ENCODE measurements at regions not wholly inside any gene's neighbourhood (a gene's known extent, or its start where the extent isn't known, plus 50 kb on each side); places are given as distances from the start of the nearest gene placed in this dataset.

GRCh38 chr9:129347316-129348120 lies 169.5 kb upstream of the IER5L start:
- no peak for DNase-seq (ENCODE audit: low read depth)

GRCh38 chr9:129346046-129346445 lies 168.0 kb upstream of the IER5L start:
- DNase-seq (ENCODE audit: low read depth), result no peak

- no peak for DNase-seq (ENCODE audit: low read depth)
Measured at GRCh38 chr9:129344641-129345495, 166.8 kb upstream of the IER5L start.

DNA sequence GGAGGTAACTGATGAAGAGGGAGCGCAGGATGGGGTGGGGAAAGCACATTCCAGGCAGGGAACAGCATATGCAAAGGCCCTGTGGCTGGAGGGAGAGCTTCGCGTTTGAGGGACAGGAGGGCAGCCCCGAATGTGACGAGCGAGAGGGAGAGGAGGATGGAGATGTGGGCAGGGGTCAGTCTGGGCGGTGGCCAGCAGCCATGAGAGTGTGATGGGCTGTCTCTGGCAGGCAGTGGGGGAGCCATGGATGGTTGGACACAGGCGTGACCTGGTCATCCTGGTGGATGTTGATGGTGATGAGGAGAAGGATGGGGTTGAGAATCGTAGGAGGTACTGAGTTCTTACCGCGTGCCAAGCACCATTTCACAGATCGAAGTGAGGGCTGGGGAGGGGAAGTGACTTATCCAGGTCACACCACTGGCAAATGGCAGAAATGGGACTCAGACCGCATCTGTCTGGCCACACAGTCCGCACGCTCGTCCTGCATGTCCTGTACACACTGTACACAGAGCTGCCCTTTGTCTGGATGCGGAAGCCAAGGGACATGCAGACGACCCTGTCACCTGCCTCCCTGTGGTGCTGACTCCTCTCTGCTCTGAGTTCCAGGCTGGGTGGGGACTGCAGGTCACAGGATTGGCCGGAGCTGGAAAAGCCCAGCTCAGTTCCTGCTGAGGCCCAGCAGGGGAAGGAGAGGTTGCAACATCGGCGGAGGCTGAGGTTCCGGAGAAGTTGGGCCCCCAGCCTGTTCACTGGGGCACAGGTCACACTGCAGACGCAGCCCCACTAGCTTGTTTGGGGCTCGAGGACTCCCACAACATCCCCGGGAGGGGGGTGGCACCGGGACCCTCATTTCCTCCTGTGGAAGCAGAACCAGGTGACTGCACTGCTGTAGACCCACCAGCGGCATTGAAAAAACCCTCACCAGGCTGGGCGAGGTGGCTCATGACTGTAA lies 165.6 kb upstream of the IER5L start:
- DNase-seq (ENCODE audit: low read depth), result no peak

DNA sequence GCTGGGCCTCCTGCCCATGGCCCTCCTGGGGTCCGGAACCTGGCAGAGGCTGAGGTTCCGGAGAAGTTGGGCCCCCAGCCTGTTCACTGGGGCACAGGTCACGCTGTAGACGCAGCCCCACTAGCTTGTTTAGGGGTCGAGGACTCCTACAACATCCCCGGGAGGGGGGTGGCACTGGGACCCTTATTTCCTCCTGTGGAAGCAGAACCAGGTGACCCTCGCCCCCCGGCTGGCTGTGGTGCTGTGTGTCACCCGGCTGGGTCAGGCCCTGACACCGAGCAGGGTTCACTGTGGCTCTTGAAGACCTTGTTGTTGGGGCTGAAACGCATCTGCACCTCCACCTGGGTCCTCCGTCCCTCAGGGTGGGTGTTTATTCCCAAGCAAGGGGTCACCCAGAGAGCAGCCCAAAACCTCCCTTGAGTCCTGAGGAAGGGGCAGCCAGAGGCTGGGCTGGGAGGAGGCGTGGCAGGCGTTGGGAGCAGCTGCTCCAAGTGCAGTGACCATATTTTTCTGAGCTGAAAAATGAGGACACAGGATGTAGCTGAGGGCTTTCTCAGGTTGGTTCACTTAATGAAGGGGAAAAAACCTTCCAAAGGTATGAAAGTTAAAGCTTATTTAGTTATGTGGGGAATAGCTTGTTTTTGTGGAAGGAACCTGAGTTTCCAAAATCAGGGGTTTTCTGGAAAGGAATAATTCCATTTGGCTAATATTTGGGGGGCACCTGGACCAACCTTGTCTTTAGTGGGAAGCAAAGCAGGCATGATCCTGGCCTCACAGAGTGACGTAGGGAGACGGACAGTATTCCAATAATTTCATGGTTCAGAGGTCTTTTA lies 164.7 kb upstream of the IER5L start:
- DNase-seq (ENCODE audit: low read depth), result no peak

- no peak for DNase-seq (ENCODE audit: low read depth)
Measured at GRCh38 chr9:129341987-129342348, 163.9 kb upstream of the IER5L start.

DNA sequence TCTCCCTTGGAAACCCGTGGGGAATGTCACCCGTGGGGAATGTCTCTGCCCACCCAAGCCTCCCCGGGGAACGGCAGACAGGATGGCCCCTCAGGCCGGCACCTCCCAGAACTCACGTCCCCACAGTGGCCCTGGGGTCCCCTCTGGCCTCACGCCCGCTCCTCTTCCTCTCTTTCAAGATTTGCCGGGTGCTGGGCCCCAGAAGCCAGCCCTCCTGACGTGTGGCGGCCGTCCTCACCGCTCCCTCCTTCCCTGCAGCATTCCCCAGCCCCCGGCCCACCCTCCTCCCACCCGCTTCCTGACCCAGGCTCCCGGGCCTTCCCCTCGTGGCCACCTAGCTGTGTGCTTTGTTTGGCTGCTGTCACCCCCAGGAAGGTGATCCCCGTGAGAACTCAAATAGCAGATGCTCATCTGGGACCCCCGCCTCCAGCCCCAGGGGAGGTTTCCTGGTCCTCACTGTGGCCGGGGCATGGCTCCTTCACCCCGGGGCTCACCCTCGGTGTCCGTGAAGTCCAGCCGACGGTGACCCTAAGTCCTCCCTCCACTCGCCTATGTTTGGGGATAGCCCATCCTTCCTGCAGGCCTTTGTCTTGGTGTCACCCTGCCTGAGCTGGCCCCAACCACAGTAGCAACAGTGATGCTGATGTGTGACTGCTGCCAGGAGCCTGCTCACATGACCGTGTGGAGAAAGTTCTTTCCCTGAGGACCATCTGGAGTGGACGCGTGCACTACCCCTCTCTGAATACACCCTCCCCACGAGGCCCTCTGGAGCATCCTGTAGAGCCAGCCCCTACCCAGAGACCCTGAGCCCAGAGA lies 163.3 kb upstream of the IER5L start:
- DNase-seq (ENCODE audit: low read depth), result no peak

DNA sequence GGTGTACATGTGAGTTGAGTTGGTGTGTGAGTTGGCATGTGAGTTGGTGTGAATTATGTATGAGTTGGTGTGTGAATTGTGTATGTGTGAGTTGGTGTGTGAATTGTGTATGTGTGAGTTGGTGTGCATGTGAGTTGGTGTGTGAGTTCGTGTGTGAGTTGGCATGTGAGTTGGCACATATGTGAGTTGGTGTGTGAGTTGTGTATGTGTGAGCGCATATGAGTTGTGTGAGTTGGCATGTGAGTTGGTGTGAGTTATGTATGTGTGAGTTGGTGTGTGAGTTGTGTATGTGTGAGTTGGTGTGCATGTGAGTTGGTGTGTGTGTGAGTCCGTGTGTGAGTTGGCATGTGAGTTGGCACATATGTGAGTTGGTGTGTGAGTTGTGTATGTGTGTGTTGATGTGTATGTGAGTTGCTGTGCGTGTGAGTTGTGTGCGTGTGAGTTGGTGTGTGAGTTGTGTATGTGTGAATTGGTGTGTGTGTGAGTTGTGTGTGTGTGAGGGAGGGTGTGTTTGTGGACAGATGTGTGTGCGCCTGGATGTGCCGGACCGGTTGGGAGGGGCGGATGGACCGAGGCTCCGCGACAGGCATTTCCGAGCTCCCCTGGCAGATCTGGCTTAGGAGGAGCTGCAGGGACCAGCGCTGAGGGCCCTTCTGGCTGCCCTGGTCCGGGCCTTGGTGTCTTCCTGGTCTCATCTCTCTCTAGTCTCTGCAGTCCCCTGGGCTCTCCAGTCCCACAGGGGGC lies 162.5 kb upstream of the IER5L start:
- DNase-seq (ENCODE audit: low read depth), result no peak

DNA sequence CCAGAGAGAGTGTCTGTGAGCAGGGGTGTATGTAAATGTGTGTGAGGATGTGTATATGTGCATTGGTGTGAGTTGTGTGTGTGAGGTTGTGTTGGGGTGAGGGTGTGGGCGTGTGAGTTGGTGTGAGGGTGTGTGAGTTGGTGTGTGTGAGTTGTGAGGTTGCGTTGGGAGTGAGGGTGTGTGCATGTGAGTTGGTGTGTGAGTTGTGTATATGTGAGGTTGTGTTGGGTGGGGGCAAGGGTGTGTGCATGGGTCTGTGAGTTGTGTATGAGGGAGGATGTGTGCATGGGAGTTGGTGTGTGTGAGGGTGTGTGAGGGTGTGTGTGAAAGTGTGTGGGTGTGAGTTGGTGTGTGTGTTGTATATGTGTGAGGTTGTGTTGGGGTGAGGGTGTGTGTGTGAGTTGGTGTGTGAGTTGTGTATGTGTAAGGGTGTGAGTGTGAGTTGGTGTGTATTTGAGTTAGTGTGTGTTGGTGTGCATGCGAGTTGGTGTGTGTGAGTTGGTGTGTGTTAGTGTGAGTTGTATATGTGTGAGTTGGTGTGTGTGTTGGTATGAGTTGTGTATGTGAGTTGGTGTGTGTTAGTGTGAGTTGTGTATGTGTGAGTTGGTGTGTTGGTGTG lies 161.6 kb upstream of the IER5L start:
- no peak for DNase-seq (ENCODE audit: low read depth)

DNA sequence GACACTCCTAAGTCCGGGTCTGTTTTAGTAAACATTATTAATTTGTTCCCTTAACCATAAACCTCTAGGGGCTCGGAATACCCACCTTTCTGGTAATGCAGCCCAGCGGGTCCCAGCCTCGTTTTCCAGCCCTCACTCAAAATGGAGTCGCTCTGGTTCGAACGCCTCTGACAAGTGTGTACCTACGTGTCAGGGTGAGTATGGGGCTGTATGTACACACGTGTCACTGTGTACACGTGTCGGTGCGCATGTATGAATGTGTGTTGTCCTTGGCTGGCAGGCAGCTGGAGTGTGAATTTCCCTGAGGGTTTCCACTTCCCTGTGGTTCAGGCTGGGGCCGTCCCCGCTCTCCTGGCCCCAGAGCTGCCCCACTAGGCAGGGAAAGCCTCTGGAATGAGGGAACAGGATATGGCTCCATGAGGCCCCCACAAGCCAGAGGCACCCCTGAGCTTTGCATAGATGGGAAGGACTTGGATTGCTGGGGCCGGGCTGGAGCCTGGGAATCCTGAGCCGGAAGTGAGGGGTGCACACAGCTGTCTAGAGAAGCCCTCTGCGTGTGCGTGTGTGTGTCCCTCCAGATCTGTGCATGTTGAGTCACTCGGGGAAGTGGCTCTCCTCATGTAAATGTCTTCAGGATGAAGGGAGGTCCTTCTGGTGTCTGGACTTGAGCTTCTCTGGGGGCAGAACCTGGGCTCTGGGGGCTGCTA lies 160.8 kb upstream of the IER5L start:
- DNase-seq (ENCODE audit: low read depth), result peak; percentile 58

GRCh38 chr9:129337336-129338140 lies 159.5 kb upstream of the IER5L start:
- no peak for DNase-seq (ENCODE audit: low read depth)

DNA sequence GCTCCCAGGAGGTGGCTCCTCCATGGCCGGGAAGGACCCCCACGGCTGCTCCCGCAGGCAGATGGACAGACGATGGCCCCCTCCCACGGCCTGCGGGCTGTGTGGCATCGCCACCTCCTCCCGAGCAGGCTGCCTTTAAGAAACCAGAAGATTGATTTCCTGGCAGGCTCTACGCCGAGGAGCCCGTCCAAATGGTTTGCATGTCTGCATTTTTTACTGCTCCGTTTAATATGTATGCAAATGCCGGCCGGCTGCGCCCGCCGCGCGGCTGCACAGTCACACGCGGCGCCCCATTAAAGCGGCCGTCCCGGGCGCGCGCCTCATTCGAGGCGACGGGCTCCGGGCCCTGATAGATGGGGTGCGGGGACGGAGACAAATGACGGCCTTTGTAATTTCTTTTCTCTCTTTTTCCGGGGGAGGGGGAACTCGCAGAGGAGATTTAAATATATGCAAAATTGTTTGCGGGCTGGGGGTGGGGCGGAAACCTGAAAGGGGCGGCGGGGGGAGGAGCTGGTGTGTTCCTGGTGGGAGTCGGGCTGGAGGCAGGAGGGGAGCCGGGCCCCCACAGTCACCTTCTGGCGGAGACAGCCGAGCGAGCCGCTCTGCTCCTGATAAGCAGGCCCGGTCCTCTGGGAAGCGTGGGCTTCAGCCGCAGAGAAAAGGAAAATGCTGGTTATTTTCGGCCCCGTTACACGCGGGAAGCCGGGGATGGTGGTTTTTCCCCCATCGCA lies 158.7 kb upstream of the IER5L start:
- DNase-seq (ENCODE audit: low read depth), result no peak

DNA sequence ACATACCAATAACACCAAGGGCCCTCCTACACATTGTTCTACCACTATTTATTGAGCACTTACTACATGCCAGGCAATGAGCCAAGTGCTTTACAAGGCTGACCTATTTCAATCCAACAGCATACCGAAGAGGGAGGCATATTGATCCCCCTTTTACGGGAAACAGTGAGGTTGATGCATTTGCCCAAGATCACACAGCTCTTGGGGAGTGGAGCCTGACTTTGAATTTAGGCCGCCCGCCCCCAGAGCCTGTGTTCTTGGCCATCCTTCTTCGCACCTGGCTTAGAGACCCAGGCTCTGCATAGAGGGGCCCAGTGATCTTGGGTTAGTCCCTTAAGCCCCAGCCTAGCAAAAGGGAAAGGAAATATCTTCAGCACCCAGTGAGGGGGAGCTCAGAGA lies 158.1 kb upstream of the IER5L start:
- no peak for DNase-seq (ENCODE audit: low read depth)

DNA sequence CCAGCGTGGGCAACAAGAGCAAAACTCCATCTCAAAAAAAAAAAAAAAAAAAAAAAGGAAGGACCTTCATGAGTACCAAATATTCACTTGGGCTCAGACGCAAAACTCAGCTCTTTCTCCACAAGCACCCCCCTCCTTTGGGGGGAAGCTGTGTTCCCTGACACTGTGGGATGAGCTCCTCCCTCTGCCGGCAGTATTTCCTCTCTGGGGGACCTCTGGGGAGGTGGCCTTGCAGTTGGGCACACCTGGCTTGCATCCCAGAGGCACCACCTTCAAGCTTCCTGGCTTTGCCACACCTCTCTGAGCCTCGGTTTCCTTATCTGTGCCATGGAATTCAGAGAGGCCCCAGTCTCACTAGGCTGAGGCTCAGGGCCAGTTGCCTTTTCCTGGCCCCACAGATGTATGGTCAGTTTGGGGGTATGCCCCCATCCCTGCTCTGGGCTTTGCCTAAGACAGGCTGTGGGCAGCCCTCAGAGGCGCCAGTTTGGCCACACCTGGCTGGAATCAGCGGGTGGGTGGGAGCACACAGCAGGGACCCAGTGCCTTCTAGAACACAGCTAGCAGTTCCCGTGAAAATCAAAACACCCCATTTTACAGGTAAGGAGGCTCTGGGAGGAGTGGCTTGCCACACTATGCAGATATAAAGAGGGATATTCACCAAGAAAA lies 157.5 kb upstream of the IER5L start:
- DNase-seq (ENCODE audit: low read depth), result no peak

DNA sequence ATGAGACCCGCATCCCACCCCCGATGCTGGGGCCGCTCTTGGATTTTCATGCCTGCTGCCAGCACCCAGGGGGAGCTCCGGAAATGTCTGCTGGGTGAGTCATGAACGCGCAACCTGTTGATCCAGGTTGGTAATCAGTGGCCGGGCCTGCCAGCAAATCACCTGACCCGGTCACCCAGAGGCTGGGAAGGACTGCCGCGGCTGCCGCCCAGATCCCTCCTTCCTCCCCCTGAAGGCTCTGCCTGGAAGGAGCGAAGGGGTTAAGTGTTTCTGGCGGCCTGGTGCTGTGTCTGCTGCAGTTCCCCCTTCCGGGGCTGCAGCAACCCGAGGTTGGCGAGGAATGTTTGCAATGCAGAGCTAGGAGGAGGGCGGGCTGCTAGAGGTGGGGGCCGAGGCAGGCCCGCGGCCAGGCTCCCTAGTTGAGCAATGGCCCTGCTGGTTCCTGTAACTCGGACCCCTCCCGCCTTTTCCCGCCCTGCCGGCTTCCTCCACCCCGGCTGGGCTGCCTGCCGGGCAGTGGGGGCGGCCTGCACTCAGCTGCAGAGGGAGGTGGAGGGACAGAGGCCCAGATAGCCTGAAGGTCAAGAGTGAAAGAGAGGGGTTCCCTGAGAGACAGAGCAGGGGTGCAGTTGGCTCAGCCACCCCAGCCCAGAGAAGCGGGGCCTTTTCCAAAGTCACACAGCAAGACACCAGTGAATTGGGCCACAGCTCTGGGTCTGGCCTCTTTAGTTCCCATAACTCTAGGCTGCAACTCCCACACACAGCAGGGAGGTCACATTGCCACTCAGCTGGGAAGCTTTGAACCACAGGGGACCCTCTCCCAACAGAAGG lies 156.3 kb upstream of the IER5L start:
- peak; percentile 80 for DNase-seq (ENCODE audit: low read depth)

Measured in myocyte (in vitro differentiated cells).